Prostate gland (tissue), 2 donors: ENCODE measurements at regions not wholly inside any gene's neighbourhood (a gene's known extent, or its start where the extent isn't known, plus 50 kb on each side); places are given as distances from the start of the nearest gene placed in this dataset.
"Not testable (repeated sequence)": the region's sequence is repeated elsewhere in the genome, so short reads cannot be mapped to it uniquely, and the experiment has no call there.

Source experiments
- DNase-seq: peaks from one replicate; pipeline ENCODE4 v3.0.0-alpha.2; 2019; ENCODE audit warnings: low spot score
- H3K27ac ChIP-seq, 2 donors: fragments of 200-600 bp; sonication (generic); 2 replicates each; pipeline ENCODE4 v1.5.1; 2017 to 2019
- H3K27me3 ChIP-seq: fragments of 200-600 bp; sonication (generic); replicated peaks from 2 replicates; pipeline ENCODE4 v1.5.1; 2019; ENCODE audit not compliant: insufficient read depth
- H3K36me3 ChIP-seq, 2 donors: fragments of 200-600 bp; sonication (generic); 1 replicate in 1 of 2; 2 replicates in 1 of 2; pipeline versions ENCODE4 v1.5.1 to v1.8.1; 2017 to 2019
- H3K4me1 ChIP-seq: fragments of 200-600 bp; sonication (generic); replicated peaks from 2 replicates; pipeline ENCODE4 v1.5.1; 2019
- H3K4me3 ChIP-seq, 2 donors: fragments of 200-600 bp; sonication (generic); 2 replicates each; pipeline ENCODE4 v1.5.1; 2017 to 2019
- H3K9me3 ChIP-seq: fragments of 200-600 bp; sonication (generic); 2 replicates; pipeline ENCODE4 v1.5.1; 2017
- CTCF ChIP-seq, 4 experiments: fragments of 200-600 bp in 2 of 4; fragments of 450-650 bp in 2 of 4; sonication (generic) in 2 of 4; IDR thresholded peaks; 1 replicate in 3 of 4; 2 replicates in 1 of 4; pipeline ENCODE4 v1.5.1; 2016 to 2019; ENCODE audit warnings: antibody characterized with exemption in 4 of 4, mild to moderate bottlenecking in 2 of 4, moderate library complexity in 2 of 4
- POLR2A ChIP-seq: fragments of 450-650 bp; IDR thresholded peaks from one replicate; pipeline ENCODE4 v1.6.1; 2016; ENCODE audit warnings: antibody characterized with exemption, mild to moderate bottlenecking
- POLR2AphosphoS5 ChIP-seq: sonication (generic); formaldehyde crosslinking; IDR thresholded peaks from one replicate; pipeline ENCODE4 v1.6.1; 2017; ENCODE audit warnings: antibody characterized with exemption
- WGBS: methylation state at CpG from one replicate; pipeline ENCODE4 v1.1.5; 2018; 5-methylcytosine and 5-hydroxymethylcytosine counted together
- intact Hi-C: fragments of 100-400 bp; cut with DNase I; formaldehyde crosslinking; loops from one replicate; pipeline ENCODE4 v1.14.2; 2022

DNA sequence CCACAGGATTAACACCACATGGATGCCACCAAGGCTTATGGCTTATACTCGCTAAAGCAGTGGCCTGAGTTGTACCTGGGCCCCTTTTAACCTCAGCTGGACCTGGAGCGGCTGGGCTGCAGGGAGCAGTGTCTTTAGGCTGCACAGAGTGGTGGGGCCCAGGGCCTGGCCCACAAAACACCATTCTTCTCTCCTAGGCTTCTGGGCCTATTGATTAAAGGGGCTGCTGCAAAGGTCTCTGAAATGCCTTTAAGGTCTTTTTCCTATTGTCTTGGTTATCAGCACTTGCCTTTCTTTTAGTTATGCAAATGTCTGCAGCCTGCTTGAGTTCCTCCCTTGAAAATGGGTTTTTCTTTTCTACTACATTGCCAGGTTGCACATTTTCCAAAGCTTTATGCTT is 973.9 kb upstream of the PRR20A start:
- H3K4me1 ChIP-seq = no peaks in the 10 kb centered on the region
- H3K36me3 ChIP-seq = no peaks in the 10 kb centered on the region
- no peaks in the 10 kb centered on the region for H3K9me3 ChIP-seq
- no peak overlapping the region for H3K4me3 ChIP-seq
- no peak for TF ChIP-seq CTCF (IDR thresholded peaks at IDR 0.05)
- no peak for DNase-seq
- no peaks in the 10 kb centered on the region for H3K27me3 ChIP-seq
- no peak overlapping the region for H3K27ac ChIP-seq
- 100% methylated on average over 2 of the region's 2 CpGs for WGBS
- intact Hi-C loops = no loop called here

DNA sequence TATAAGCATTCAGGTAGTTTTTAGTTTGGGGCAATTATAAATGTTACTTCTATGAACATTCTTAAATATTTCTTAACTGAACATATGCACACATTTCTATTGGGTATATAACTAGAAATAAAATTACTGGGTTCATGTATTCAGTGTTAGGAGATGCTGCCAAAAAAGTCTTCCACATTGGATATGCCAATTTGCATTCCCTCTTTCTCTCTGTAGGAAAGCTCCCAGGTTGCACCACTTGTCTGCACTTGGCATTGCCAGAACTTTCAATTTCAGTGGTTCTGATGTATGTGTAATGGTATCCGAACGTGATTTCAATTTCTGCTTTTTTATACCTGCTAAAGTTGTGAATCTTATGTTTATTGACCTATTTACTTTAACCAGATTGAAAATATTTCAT is 972.1 kb upstream of the PRR20A start:
- H3K27me3 ChIP-seq = no peaks in the 10 kb centered on the region
- H3K27ac ChIP-seq = no peak overlapping the region
- intact Hi-C loops = no loop called here
- H3K4me3 ChIP-seq = no peak overlapping the region
- H3K4me1 ChIP-seq = no peaks in the 10 kb centered on the region
- no peak for TF ChIP-seq POLR2AphosphoS5
- TF ChIP-seq CTCF (IDR thresholded peaks at IDR 0.05) = no peak
- TF ChIP-seq POLR2A = no peak
- no peaks in the 10 kb centered on the region for H3K9me3 ChIP-seq
- WGBS = 85% methylated on average over 2 of the region's 2 CpGs
- H3K36me3 ChIP-seq = no peaks in the 10 kb centered on the region
- DNase-seq = no peak

DNA sequence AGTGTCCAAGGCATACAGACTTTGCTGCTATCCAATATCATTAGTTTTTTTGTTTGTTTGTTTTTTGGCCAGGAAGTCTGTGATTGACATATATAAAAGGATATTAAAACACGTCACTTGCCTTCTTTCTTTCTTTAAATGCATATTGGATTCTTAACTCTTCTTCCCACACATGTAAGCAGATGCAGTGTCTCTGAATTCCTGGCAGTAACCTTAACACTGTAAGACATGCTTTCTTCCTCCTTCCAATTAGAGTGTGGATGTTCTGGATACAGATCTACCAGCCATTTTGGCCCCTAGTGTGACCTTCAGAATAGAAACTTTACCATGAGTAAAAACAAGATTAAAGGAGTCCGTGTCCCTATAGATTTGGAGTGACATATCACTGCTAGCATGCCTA is 967.4 kb upstream of the PRR20A start:
- Histone ChIP-seq H3K27ac (no peak overlapping the region), H3K4me1 (no peaks in the 10 kb centered on the region), H3K4me3 (no peak overlapping the region), H3K27me3 (no peaks in the 10 kb centered on the region), H3K9me3 (no peaks in the 10 kb centered on the region), H3K36me3 (no peaks in the 10 kb centered on the region)
- 54% methylated on average over 2 of the region's 2 CpGs for WGBS
- no peak for DNase-seq
- TF ChIP-seq POLR2A = no peak
- intact Hi-C loops = no loop called here

DNA sequence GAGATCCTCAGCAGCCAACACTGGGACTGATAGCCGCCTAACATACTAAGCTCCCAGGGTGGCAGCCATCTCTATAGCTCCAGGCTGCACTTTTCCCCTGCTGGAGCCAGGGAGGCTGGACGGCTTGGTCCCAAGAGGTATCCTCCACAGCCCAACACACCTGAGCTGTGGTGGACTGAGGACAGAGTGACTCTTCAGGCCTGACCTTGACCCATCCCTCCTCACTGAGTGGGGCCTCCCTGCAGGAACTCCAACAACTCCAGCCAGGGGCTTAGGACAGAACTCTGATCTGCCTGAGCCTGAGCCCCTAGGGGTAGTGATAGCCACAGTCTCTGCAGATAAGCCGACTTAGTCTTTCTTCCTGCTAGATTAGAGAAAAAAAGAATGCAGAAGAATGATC is 958.1 kb upstream of the PRR20A start:
- WGBS = 93% methylated on average over 3 of the region's 3 CpGs
- intact Hi-C loops = no loop called here
- H3K27ac ChIP-seq = no peak overlapping the region
- H3K27me3 ChIP-seq = no peaks in the 10 kb centered on the region
- no peaks in the 10 kb centered on the region for H3K36me3 ChIP-seq
- no peak for DNase-seq
- H3K4me1 ChIP-seq = no peaks in the 10 kb centered on the region
- no peak overlapping the region for H3K4me3 ChIP-seq
- no peak for TF ChIP-seq POLR2A
- no peak for TF ChIP-seq POLR2AphosphoS5
- no peak for TF ChIP-seq CTCF (IDR thresholded peaks at IDR 0.05)
- H3K9me3 ChIP-seq = no peaks in the 10 kb centered on the region

GRCh38 chr13:56187331-56187730 is 953.4 kb upstream of the PRR20A start:
- TF ChIP-seq CTCF (IDR thresholded peaks at IDR 0.05) (no peak), POLR2A (no peak), POLR2AphosphoS5 (no peak)
- no peaks in the 10 kb centered on the region for H3K4me1 ChIP-seq
- 98% methylated on average over 15 of the region's 15 CpGs for WGBS
- DNase-seq = no peak
- no peak overlapping the region for H3K4me3 ChIP-seq
- no peaks in the 10 kb centered on the region for H3K27me3 ChIP-seq
- H3K9me3 ChIP-seq = no peaks in the 10 kb centered on the region
- H3K36me3 ChIP-seq = no peaks in the 10 kb centered on the region
- no peak overlapping the region for H3K27ac ChIP-seq
- intact Hi-C loops = no loop called here

- 95% methylated on average over 6 of the region's 6 CpGs for WGBS
- H3K4me1 ChIP-seq, H3K36me3 ChIP-seq, H3K27ac ChIP-seq, H3K9me3 ChIP-seq, H3K27me3 ChIP-seq, DNase-seq, intact Hi-C loops, H3K4me3 ChIP-seq: not testable (repeated sequence)
Observed at GRCh38 chr13:56188582-56188981, 952.1 kb upstream of the PRR20A start.
